ENCODE measurements at regions not wholly inside any gene's neighbourhood (a gene's known extent, or its start where the extent isn't known, plus 50 kb on each side); places are given as distances from the start of the nearest gene placed in this dataset.

GRCh38 chr2:157934684-157935377, 58.7 kb upstream of the ACVR1 start:
- Mint-ChIP-seq H3K9me3 (peaks cover under 1% of the 10 kb centered on the region), H3K27ac (no peak overlapping the region), H3K4me3 (no peak overlapping the region), H3K27me3 (ENCODE audit: insufficient read depth) (peaks cover 37% of the 10 kb centered on the region), H3K4me1 (peaks cover 72% of the 10 kb centered on the region), H3K36me3 (ENCODE audit: low read depth) (no peaks in the 10 kb centered on the region)
- TF ChIP-seq CTCF (conservative IDR thresholded peaks at IDR 0.05) = no peak
- Histone ChIP-seq H3K4me1 (ENCODE audit: control insufficient read depth, insufficient read depth, low read length) (peaks cover 34% of the 10 kb centered on the region), H3K9me3 (ENCODE audit: control insufficient read depth, low read length) (no peaks in the 10 kb centered on the region), H3K27ac (ENCODE audit: low read depth, low read length) (no peak overlapping the region), H3K36me3 (ENCODE audit: control insufficient read depth, insufficient read depth, low read length) (no peaks in the 10 kb centered on the region), H3K4me3 (ENCODE audit: low read length) (no peak overlapping the region), H3K27me3 (ENCODE audit: control insufficient read depth, insufficient read depth, low read length, poor library complexity, severe bottlenecking) (peaks cover 20% of the 10 kb centered on the region), H3K9ac (ENCODE audit: extremely low read depth, low read length, poor library complexity, severe bottlenecking) (no peak overlapping the region)
- WGBS, 2 experiments (ENCODE audit: insufficient coverage in 1 of 2, insufficient read length in 1 of 2) = 82% methylated on average over 2 to 3 of the region's 3 CpGs
- DNase-seq = no peak

DNA sequence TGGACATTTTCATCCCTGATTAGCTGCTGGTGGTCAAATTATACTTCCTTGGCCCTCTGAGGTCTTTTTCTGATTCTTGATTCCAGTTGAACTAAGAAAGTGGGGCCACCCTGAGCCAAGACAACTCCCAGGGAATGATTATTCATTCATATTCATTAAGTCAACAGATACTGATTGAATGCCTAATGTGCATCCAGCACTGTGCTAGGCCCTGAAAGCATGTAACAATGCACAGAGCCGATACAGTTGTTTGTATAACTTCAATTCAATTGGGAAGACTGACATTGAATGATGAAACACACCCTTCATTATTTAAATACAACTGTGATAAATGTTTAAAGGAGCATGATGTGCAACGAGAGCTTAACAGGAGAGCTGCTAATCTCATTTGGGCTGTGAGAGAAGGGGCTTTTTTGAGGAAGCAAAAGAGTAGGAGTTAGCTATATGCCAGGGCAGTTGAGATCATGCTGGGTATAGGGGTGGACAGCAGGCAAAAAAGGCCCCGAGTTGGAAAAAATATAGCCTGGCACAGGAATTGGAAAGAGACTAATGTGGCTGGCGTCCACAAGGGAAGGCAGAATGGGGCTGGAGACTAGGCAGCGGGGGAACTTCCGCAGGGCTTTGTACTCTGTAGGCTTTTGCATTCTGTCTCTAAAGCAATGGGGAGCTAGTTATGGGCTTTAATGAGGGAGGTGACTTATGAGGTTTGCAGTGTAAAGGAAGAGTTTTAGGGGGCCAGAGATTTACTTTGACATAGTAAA, 57.2 kb upstream of the ACVR1 start:
- Histone ChIP-seq H3K4me1 (ENCODE audit: control insufficient read depth, insufficient read depth, low read length) (peaks cover 25% of the 10 kb centered on the region), H3K9me3 (ENCODE audit: control insufficient read depth, low read length) (no peaks in the 10 kb centered on the region), H3K4me3 (ENCODE audit: low read length) (peak overlapping the region; percentile 69), H3K27me3 (ENCODE audit: control insufficient read depth, insufficient read depth, low read length, poor library complexity, severe bottlenecking) (peaks cover 24% of the 10 kb centered on the region), H3K36me3 (ENCODE audit: control insufficient read depth, insufficient read depth, low read length) (no peaks in the 10 kb centered on the region), H3K9ac (ENCODE audit: extremely low read depth, low read length, poor library complexity, severe bottlenecking) (no peak overlapping the region), H3K27ac (ENCODE audit: low read depth, low read length) (peak overlapping the region; percentile 60)
- peak overlapping the region; percentile 94 for H3K27ac Mint-ChIP-seq
- no peak for TF ChIP-seq CTCF (conservative IDR thresholded peaks at IDR 0.05)
- no peaks in the 10 kb centered on the region for H3K36me3 Mint-ChIP-seq (ENCODE audit: low read depth)
- DNase-seq = peak; percentile 69
- H3K9me3 Mint-ChIP-seq = peaks cover 3% of the 10 kb centered on the region
- H3K4me3 Mint-ChIP-seq = peak overlapping the region; percentile 39
- WGBS, 2 experiments (ENCODE audit: insufficient coverage in 1 of 2, insufficient read length in 1 of 2) = 19 to 25% methylated on average over 4 to 6 of the region's 6 CpGs
- H3K4me1 Mint-ChIP-seq = peaks cover 59% of the 10 kb centered on the region
- H3K27me3 Mint-ChIP-seq (ENCODE audit: insufficient read depth) = peaks cover 51% of the 10 kb centered on the region

DNA sequence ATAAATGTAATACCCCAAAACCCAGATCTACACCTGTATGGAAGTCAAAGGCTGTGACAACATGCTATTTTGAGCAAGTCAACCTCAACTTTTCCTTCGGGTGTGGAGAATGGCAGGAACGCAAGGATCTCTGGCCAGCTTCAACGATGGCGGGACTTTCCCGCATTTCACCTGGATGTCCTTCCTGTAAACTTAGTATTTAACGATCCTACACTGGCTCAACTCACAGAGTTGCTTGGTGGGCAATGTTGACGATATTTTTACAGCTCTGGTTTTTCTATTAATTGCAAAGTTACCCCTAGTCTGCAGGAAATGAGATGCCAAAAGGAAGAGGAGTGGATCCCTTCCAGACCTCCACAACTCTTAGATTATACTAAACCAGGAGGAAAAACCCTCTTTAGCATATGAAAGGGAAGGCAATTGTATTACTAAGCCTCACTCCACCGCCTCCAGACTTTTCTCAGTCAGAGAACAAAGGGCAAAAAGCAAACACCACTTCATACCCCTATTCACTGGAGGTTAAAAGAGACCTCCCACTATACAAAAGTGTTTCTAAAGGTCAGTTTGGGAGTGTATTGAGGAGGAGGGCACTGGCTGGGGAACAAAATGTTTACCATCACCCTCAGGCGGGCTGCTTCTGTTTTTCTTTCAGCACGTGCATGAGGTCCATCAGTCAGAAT, 56.5 kb upstream of the ACVR1 start:
- peak overlapping the region; percentile 69 for H3K4me3 ChIP-seq (ENCODE audit: low read length)
- H3K9me3 ChIP-seq (ENCODE audit: control insufficient read depth, low read length) = no peaks in the 10 kb centered on the region
- H3K9ac ChIP-seq (ENCODE audit: extremely low read depth, low read length, poor library complexity, severe bottlenecking) = peak overlapping the region; percentile 33
- no peaks in the 10 kb centered on the region for H3K36me3 ChIP-seq (ENCODE audit: control insufficient read depth, insufficient read depth, low read length)
- Mint-ChIP-seq H3K27me3 (ENCODE audit: insufficient read depth) (peaks cover 53% of the 10 kb centered on the region), H3K9me3 (peaks cover 3% of the 10 kb centered on the region), H3K27ac (peak overlapping the region; percentile 94), H3K36me3 (ENCODE audit: low read depth) (no peaks in the 10 kb centered on the region), H3K4me1 (peaks cover 52% of the 10 kb centered on the region), H3K4me3 (peak overlapping the region; percentile 39)
- peaks cover 24% of the 10 kb centered on the region for H3K27me3 ChIP-seq (ENCODE audit: control insufficient read depth, insufficient read depth, low read length, poor library complexity, severe bottlenecking)
- TF ChIP-seq CTCF (conservative IDR thresholded peaks at IDR 0.05) = no peak
- 3 to 4% methylated on average over 6 to 10 of the region's 10 CpGs for WGBS, 2 experiments (ENCODE audit: insufficient coverage in 1 of 2, insufficient read length in 1 of 2)
- H3K27ac ChIP-seq (ENCODE audit: low read depth, low read length) = peak overlapping the region; percentile 62
- peaks cover 25% of the 10 kb centered on the region for H3K4me1 ChIP-seq (ENCODE audit: control insufficient read depth, insufficient read depth, low read length)
- peak; percentile 82 for DNase-seq
